ENCODE measurements at regions not wholly inside any gene's neighbourhood (a gene's known extent, or its start where the extent isn't known, plus 50 kb on each side); places are given as distances from the start of the nearest gene placed in this dataset.

DNA sequence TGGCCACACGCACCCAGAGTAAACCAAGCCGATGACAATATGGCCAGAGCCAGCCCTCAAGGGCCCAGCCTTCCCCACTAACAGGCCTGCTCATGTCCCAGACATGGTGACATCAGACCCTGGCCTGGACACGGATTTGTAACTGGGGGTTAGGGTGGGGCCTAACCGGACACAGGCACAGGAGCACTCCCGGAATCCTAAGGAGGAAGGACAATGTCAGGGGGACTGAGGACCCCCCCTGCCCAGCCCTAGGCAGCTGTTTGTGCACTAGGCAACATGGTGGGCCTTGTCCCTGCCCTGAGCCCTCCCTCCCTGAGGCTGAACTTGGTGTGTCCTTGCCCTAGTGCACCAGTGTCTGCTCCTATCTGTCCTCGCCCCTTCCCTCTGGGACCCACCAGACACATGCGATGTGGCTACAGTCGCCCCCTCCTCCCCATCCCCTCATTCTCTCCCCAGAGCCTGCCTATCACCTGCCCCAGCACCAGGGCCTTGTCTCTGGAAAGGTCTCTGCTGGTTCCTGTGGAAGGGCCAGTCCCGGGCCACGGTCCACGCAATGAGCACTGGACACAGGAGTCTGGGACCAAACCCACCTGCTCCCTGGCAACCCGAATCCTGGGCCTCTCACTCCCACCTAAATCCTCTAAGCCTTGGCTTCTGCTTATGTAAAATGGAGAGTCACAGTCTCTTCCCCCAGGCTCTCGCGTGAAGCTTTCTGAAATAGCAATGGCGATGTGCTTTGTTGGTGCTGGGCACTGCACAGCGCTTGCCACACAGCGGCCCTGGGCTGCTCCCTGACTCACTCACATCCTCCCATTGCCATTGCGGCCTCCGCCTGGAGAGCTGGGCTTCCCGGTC, 76.5 kb upstream of the RAB6C start:
- no peak for TF ChIP-seq POLR2AphosphoS5 (IDR thresholded peaks at IDR 0.05; ENCODE audit: insufficient read depth, low read depth, low read length)
- TF ChIP-seq JUN (IDR thresholded peaks at IDR 0.05; ENCODE audit: borderline replicate concordance, insufficient read depth, insufficient read length, low read depth): no peak
- TF ChIP-seq, protein P1, sequence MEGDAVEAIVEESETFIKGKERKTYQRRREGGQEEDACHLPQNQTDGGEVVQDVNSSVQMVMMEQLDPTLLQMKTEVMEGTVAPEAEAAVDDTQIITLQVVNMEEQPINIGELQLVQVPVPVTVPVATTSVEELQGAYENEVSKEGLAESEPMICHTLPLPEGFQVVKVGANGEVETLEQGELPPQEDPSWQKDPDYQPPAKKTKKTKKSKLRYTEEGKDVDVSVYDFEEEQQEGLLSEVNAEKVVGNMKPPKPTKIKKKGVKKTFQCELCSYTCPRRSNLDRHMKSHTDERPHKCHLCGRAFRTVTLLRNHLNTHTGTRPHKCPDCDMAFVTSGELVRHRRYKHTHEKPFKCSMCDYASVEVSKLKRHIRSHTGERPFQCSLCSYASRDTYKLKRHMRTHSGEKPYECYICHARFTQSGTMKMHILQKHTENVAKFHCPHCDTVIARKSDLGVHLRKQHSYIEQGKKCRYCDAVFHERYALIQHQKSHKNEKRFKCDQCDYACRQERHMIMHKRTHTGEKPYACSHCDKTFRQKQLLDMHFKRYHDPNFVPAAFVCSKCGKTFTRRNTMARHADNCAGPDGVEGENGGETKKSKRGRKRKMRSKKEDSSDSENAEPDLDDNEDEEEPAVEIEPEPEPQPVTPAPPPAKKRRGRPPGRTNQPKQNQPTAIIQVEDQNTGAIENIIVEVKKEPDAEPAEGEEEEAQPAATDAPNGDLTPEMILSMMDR (IDR thresholded peaks at IDR 0.05; ENCODE audit: extremely low read depth in 1 of 2, insufficient read depth in 1 of 2, low read depth in 1 of 2, low read length in 2 of 2): no peak
- TF ChIP-seq POLR2A (IDR thresholded peaks at IDR 0.05; ENCODE audit: low read depth, low read length): no peak
- no peak for TF ChIP-seq EZH2 (IDR thresholded peaks at IDR 0.05; ENCODE audit: borderline replicate concordance, low read depth, low read length, severe bottlenecking)
- no peak for TF ChIP-seq MYC (IDR thresholded peaks at IDR 0.05; ENCODE audit: low read depth, low read length)
